Neuronal stem cell (in vitro differentiated cells): ENCODE measurements at regions not wholly inside any gene's neighbourhood (a gene's known extent, or its start where the extent isn't known, plus 50 kb on each side); places are given as distances from the start of the nearest gene placed in this dataset.

Source experiments
- DNase-seq: peaks from one replicate; pipeline ENCODE4 v3.0.0-alpha.2; 2013; ENCODE audit warnings: low spot score
- H2AFZ ChIP-seq: one replicate; pipeline ENCODE4 v1.6.1; 2013; ENCODE audit warnings: mild to moderate bottlenecking, low read length, inconsistent platforms
- H2AK5ac ChIP-seq: 2 replicates; pipeline ENCODE4 v1.6.1; 2013; ENCODE audit warnings: low read depth, mild to moderate bottlenecking, inconsistent platforms, low read length, moderate library complexity, mixed read lengths
- H2BK120ac ChIP-seq: 2 replicates; pipeline ENCODE4 v1.6.1; 2013; ENCODE audit warnings: low read depth, mild to moderate bottlenecking, inconsistent platforms, low read length, moderate library complexity, mixed read lengths
- H2BK12ac ChIP-seq: one replicate; pipeline ENCODE4 v1.6.1; 2013; ENCODE audit warnings: low read length, inconsistent platforms
- H2BK15ac ChIP-seq: 2 replicates; pipeline ENCODE4 v1.6.1; 2013; ENCODE audit warnings: mild to moderate bottlenecking, low read length, inconsistent platforms, mixed read lengths
- H2BK5ac ChIP-seq: one replicate; pipeline ENCODE4 v1.6.1; 2013; ENCODE audit warnings: inconsistent platforms, mild to moderate bottlenecking, low read length, moderate library complexity
- H3K14ac ChIP-seq: one replicate; pipeline ENCODE4 v1.6.1; 2013; ENCODE audit warnings: low read length, inconsistent platforms
- H3K18ac ChIP-seq: 2 replicates; pipeline ENCODE4 v1.6.1; 2013; ENCODE audit warnings: low read length, inconsistent platforms
- H3K23ac ChIP-seq: 2 replicates; pipeline ENCODE4 v1.6.1; 2013; ENCODE audit warnings: low read depth, mild to moderate bottlenecking, mixed read lengths, low read length, inconsistent platforms; ENCODE audit not compliant: poor library complexity
- H3K27ac ChIP-seq: replicated peaks from 3 replicates; pipeline ENCODE4 v1.5.1; 2013; ENCODE audit warnings: low read length, inconsistent platforms
- H3K27me3 ChIP-seq, 3 experiments: 2 replicates each; pipeline ENCODE4 v1.6.1; 2013; ENCODE audit warnings: low read length in 3 of 3, mild to moderate bottlenecking in 2 of 3, inconsistent platforms in 1 of 3, low read depth in 1 of 3, mixed read lengths in 1 of 3, moderate library complexity in 1 of 3; ENCODE audit not compliant: control insufficient read depth in 3 of 3, insufficient read depth in 3 of 3
- H3K36me3 ChIP-seq, 2 donors: replicated peaks in 1 of 2; 2 replicates each; pipeline ENCODE4 v1.6.1; 2013; ENCODE audit warnings: low read length in 2 of 2; ENCODE audit not compliant: control insufficient read depth in 2 of 2, insufficient read depth in 2 of 2
- H3K4ac ChIP-seq: 2 replicates; pipeline ENCODE4 v1.6.1; 2013; ENCODE audit warnings: inconsistent platforms, mild to moderate bottlenecking, low read length, moderate library complexity
- H3K4me1 ChIP-seq, 2 donors: 1 replicate in 1 of 2; 2 replicates in 1 of 2; pipeline ENCODE4 v1.6.1; 2013; ENCODE audit warnings: low read length in 2 of 2, low read depth in 1 of 2; ENCODE audit not compliant: control insufficient read depth in 2 of 2, insufficient read depth in 1 of 2
- H3K4me2 ChIP-seq: one replicate; pipeline ENCODE4 v1.6.1; 2013; ENCODE audit warnings: mild to moderate bottlenecking, low read length, inconsistent platforms; ENCODE audit not compliant: insufficient read depth, poor library complexity, severe bottlenecking
- H3K4me3 ChIP-seq, 2 donors: 2 replicates each; pipeline ENCODE4 v1.5.1; 2013; ENCODE audit warnings: low read length in 2 of 2, mild to moderate bottlenecking in 2 of 2, inconsistent platforms in 1 of 2, moderate library complexity in 1 of 2
- H3K79me1 ChIP-seq: one replicate; pipeline ENCODE4 v1.6.1; 2013; ENCODE audit warnings: low read depth, mild to moderate bottlenecking, inconsistent platforms, low read length, moderate library complexity
- H3K9ac ChIP-seq: one replicate; pipeline ENCODE4 v1.6.1; 2013; ENCODE audit warnings: mild to moderate bottlenecking, low read depth, low read length, inconsistent platforms; ENCODE audit not compliant: poor library complexity
- H3K9me3 ChIP-seq, 2 donors: replicated peaks in 1 of 2; 2 replicates each; pipeline versions ENCODE3 to v1.6.1; 2013; ENCODE audit warnings: low read length in 2 of 2, mild to moderate bottlenecking in 2 of 2, inconsistent platforms in 1 of 2, low read depth in 1 of 2, mixed read lengths in 1 of 2, moderate library complexity in 1 of 2; ENCODE audit not compliant: control insufficient read depth in 2 of 2, insufficient read depth in 1 of 2
- H4K8ac ChIP-seq: one replicate; pipeline ENCODE4 v1.6.1; 2013; ENCODE audit warnings: low read depth, mild to moderate bottlenecking, inconsistent platforms, low read length, moderate library complexity
- H4K91ac ChIP-seq: one replicate; pipeline ENCODE4 v1.6.1; 2013; ENCODE audit warnings: low read length, low read depth, mild to moderate bottlenecking, inconsistent platforms; ENCODE audit not compliant: poor library complexity
- WGBS, 2 donors: extraction: QIAGEN DNeasy Blood & Tissue Kit; methylation state at CpG; one replicate each; pipeline ENCODE4 v1.1.7; 2013; ENCODE audit warnings: missing lambda C conversion rate in 2 of 2, mixed read lengths in 1 of 2; ENCODE audit not compliant: insufficient read length in 2 of 2, insufficient replicate concordance in 1 of 2; ENCODE audit errors: extremely low coverage in 2 of 2; 5-methylcytosine and 5-hydroxymethylcytosine counted together

DNA sequence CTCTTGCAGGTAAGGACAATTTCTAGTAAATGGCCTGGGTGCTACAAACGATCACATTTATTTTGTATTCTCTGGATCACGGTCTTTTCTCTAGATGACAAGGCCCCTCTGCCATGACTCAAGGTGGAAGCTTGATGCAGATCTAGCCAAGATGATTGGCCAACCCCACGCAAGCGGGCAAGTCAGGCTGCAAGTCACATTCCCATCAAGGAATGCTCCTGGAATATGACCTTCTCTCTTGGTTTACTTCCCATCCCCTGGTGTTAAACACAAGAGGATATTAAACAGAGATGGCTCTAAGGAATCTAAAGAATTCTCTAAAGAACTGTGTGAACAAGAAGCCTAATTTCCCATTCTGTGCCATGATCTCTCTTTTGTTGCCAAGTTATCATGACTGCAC, 97.3 kb upstream of the SERPINE2 start:
- Histone ChIP-seq H2BK12ac (no peak overlapping the region), H2BK120ac (no peak overlapping the region), H4K91ac (no peak overlapping the region), H3K79me1 (no peaks in the 10 kb centered on the region), H4K8ac (no peak overlapping the region), H2AK5ac (no peak overlapping the region), H3K4me3 (no peak overlapping the region), H3K36me3 (no peaks in the 10 kb centered on the region), H3K4me2 (no peak overlapping the region), H2AFZ (no peak overlapping the region), H2BK5ac (no peak overlapping the region), H2BK15ac (no peak overlapping the region), H3K9ac (no peak overlapping the region), H3K23ac (no peak overlapping the region), H3K18ac (no peak overlapping the region), H3K4ac (no peak overlapping the region), H3K27ac (no peak overlapping the region), H3K9me3 (no peaks in the 10 kb centered on the region), H3K27me3 (no peaks in the 10 kb centered on the region), H3K4me1 (no peaks in the 10 kb centered on the region), H3K14ac (no peak overlapping the region)
- no CpG with 5 or more reads among the region's 4 CpGs for WGBS, 2 donors
- no peak for DNase-seq

DNA sequence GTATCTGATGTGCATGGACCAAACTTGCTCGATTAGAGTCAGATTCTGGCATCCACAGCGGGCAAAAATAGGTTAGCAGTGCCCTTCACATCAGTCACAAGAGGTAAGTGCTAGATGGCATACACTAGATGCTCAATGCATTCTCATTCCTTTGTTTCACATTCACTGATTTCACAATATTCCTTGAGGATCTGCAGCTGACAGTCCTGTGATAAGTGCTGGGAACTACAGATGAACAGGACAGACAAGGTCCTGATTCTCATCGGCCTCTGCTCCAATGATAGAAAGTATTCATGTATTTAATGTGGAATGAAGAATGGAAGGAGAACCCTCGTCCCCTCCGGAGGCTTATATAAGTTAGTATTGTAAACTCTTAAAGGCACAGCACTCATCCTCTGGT, 96.8 kb upstream of the SERPINE2 start:
- no peak overlapping the region for H2AFZ ChIP-seq
- DNase-seq = no peak
- H2AK5ac ChIP-seq = no peak overlapping the region
- no peak overlapping the region for H2BK120ac ChIP-seq
- no peaks in the 10 kb centered on the region for H3K27me3 ChIP-seq
- H3K23ac ChIP-seq = no peak overlapping the region
- WGBS, 2 donors = no CpG with 5 or more reads among the region's 5 CpGs
- no peak overlapping the region for H3K9ac ChIP-seq
- H3K27ac ChIP-seq = no peak overlapping the region
- no peak overlapping the region for H2BK5ac ChIP-seq
- no peak overlapping the region for H3K18ac ChIP-seq
- no peak overlapping the region for H4K8ac ChIP-seq
- no peak overlapping the region for H2BK15ac ChIP-seq
- H3K14ac ChIP-seq = no peak overlapping the region
- H3K4me1 ChIP-seq = no peaks in the 10 kb centered on the region
- H3K9me3 ChIP-seq = no peaks in the 10 kb centered on the region
- H3K79me1 ChIP-seq = no peaks in the 10 kb centered on the region
- H4K91ac ChIP-seq = no peak overlapping the region
- no peak overlapping the region for H3K4me3 ChIP-seq
- H3K36me3 ChIP-seq = no peaks in the 10 kb centered on the region
- no peak overlapping the region for H2BK12ac ChIP-seq
- H3K4me2 ChIP-seq = no peak overlapping the region
- no peak overlapping the region for H3K4ac ChIP-seq

DNA sequence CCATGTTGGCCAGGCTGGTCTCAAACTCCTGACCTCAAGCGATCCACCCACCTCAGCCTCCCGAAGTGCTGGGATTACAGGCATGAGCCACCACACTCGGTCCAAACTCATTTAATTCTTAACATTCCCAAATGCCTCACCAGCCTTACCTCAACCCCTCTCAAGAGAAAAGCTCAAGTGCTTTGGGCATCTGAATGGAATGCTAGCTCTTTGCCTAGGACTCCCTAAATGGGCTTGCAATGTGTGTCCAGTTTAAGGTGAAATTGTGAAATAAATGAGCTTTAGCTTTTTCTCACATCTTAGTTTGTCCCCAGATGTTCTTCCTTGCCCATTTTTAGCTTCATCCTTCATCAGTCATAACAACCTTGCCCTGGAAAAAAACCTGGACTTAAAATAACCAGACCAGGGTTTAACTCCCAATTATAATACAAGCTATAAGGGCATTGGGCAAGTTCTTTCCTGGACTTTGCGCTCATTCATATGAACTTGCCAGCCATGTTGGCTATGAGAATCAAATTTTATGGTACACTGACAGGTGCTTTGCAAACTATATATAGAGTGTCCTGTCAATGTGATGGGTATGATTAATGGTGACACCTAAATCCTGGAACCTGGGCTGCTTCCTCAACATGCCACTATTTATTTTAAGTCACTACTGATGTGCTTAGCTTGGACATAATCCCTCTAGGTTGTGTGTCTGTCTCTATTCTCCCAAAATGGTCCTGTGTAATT, 95.1 kb upstream of the SERPINE2 start:
- Histone ChIP-seq H3K36me3 (no peaks in the 10 kb centered on the region), H3K14ac (no peak overlapping the region), H3K9ac (no peak overlapping the region), H3K79me1 (no peaks in the 10 kb centered on the region), H2BK5ac (no peak overlapping the region), H3K27me3 (no peaks in the 10 kb centered on the region), H3K18ac (no peak overlapping the region), H2BK12ac (no peak overlapping the region), H2AK5ac (no peak overlapping the region), H2AFZ (no peak overlapping the region), H4K91ac (no peak overlapping the region), H3K27ac (no peak overlapping the region), H3K4me3 (no peak overlapping the region), H3K23ac (no peak overlapping the region), H3K4me1 (no peaks in the 10 kb centered on the region), H2BK120ac (no peak overlapping the region), H3K4ac (no peak overlapping the region), H3K9me3 (no peaks in the 10 kb centered on the region), H4K8ac (no peak overlapping the region), H3K4me2 (no peak overlapping the region), H2BK15ac (no peak overlapping the region)
- whole genome bisulfite sequencing, 2 donors = no CpG with 5 or more reads among the region's 4 CpGs
- DNase-seq = no peak

DNA sequence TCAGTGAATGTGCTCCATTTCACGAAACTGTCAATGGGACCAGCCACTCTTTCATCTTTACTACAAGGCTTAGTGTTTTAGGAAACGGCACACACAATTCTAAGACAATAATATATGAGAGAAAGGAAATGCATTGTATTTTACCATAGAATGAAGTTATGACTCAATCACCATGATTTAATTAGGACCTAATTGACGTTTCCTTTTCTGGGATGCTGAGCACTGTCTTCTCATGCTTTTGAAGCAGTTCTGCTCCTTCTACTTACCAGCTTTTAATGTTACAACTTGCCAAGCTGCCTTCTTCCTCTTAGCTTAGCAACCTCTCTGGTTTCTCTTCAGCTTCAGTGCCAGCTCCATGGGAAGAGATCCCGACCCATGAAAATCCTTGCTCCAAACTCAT, 94.3 kb upstream of the SERPINE2 start:
- no peaks in the 10 kb centered on the region for H3K27me3 ChIP-seq
- H2BK15ac ChIP-seq = no peak overlapping the region
- H3K4ac ChIP-seq = no peak overlapping the region
- no peaks in the 10 kb centered on the region for H3K9me3 ChIP-seq
- no peak overlapping the region for H2BK12ac ChIP-seq
- no peak overlapping the region for H3K23ac ChIP-seq
- H3K79me1 ChIP-seq = no peaks in the 10 kb centered on the region
- no peak overlapping the region for H2AFZ ChIP-seq
- no peak overlapping the region for H2BK120ac ChIP-seq
- H3K36me3 ChIP-seq = no peaks in the 10 kb centered on the region
- no peak overlapping the region for H3K27ac ChIP-seq
- DNase-seq = no peak
- no peak overlapping the region for H4K91ac ChIP-seq
- no peak overlapping the region for H3K14ac ChIP-seq
- no CpG with 5 or more reads among the region's 4 CpGs for whole genome bisulfite sequencing, 2 donors
- no peak overlapping the region for H3K4me2 ChIP-seq
- no peak overlapping the region for H2AK5ac ChIP-seq
- no peaks in the 10 kb centered on the region for H3K4me1 ChIP-seq
- H3K9ac ChIP-seq = no peak overlapping the region
- no peak overlapping the region for H2BK5ac ChIP-seq
- H4K8ac ChIP-seq = no peak overlapping the region
- no peak overlapping the region for H3K18ac ChIP-seq
- no peak overlapping the region for H3K4me3 ChIP-seq
